NCI-H1105 (cell line): ENCODE measurements at regions not wholly inside any gene's neighbourhood (a gene's known extent, or its start where the extent isn't known, plus 50 kb on each side); places are given as distances from the start of the nearest gene placed in this dataset.
"Not testable (repeated sequence)": the region's sequence is repeated elsewhere in the genome, so short reads cannot be mapped to it uniquely, and the experiment has no call there.

Source experiments
- DNase-seq: peaks from one replicate; lab custom pipeline; 2025; lab: John Stamatoyannopoulos, UW

DNA sequence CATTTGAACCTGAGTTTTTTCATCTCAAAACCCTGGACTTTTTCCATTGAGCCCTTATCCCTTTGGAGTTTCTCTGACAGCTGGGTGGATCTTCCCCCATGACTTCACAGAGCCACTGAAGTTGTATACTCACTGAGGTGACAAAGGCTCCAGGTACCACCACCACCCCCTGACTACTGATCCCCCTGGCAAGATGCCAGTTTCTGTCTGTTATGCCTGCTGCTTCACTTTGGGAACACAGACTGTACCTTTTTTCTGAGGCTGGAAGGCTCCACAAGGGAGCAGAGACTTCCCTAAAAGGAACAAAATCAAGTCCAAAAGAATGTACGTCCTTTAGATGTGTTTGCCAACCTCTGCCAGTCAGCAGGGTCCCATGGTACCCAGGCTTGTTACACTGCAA, 160.3 kb upstream of the JADE1 start:
- no peak for DNase-seq

DNA sequence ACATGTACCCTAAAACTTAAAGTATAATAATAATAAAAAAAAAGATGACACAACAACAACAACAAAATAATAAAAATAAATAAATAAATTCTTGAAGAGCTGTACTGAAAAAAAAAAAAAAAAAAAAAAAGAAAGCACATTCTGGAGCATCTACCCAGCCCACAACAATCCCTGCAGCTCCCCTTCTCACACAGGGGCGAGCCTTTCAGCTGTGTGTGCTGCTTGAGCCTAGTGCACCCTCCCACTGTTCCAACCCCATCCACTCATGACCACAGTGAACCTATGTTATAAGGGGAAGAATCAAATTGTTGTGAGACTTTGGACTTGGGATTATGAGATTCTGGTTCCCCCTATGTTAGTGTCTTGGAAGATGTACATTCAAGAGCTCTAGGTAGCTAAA, 161.5 kb upstream of the JADE1 start:
- no peak for DNase-seq

DNA sequence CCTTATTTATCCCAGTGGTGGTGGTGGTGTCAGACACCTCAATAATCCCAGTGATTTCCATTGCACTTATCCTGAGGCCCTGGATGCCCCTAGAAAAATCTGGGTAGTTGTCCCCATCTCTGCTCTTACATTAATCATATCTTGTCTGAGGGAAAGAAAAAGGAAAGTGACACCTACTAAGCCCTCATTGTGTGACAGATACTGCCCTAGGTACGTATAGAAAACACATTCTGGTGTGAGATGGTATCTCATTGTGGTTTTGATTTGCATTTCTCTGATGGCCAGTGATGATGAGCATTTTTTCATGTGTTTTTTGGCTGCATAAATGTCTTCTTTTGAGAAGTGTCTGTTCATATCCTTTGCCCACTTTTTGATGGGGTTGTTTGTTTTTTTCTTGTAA, 162.6 kb upstream of the JADE1 start:
- not testable (repeated sequence) for DNase-seq

DNA sequence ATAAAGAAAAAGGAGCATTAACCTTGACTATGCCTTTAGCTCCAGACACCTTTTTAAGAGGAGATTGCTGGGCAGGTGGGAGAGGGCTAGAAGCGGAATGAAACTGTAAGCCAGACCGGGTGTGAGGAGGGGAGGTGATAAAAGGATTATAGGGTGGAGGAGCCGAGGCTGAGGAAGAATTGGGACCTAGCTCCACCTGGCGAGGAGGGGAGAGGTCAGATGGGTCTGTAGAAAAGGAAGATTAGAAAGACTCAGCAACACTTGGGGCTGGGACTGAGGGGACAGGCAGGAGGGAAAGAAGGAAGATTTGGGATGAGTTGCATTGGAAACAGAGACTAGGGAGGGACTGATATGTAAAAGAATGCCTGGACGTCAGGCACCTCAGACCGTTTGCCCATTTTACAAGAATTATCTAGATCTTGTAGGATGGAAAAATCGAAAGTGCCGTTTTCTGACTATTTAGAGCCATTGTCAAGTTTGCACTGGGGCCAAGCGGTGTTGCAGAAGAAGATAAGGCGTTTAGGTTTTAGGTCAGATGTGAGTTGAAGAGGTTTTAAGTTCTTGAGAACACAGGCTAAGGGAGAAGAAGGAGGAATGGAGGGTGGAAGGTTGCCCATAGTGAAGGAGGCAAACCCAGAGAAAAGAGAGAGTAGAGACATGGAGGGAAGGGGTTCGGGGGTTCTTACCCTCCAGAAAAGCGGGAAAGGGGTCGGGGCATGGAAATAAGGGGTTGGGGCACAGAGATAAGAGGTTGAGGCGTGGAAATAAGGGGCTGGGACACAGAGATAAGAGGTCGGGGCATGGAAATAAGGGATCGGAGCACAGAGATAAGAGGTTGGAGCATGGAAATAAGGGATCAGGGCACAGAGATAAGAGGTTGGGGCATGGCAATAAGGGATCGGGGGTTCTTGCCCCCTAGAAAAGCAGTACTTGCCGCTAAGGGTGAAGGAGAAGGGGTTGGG, 164.5 kb upstream of the JADE1 start:
- DNase-seq = not testable (repeated sequence)

DNA sequence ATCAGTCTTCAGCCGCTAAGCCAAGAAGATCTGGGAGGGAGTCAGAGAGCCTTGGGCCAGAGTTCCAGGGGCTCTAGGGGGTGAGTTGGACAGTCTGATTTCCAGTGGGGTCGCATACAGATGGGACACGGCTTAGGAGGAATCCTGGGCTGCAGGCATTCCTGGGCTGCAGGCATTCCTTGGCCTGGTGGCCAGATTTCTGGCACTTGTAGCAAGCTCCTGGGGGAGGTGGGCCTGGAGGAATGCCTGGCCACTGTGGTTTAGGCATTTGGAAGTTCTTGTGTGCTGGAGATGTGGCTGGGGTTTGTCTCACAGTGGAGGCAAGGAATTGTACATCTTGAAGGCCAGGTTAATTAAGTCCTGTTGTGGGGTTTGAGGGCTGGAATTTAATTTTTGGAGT, 165.4 kb upstream of the JADE1 start:
- DNase-seq = not testable (repeated sequence)

DNA sequence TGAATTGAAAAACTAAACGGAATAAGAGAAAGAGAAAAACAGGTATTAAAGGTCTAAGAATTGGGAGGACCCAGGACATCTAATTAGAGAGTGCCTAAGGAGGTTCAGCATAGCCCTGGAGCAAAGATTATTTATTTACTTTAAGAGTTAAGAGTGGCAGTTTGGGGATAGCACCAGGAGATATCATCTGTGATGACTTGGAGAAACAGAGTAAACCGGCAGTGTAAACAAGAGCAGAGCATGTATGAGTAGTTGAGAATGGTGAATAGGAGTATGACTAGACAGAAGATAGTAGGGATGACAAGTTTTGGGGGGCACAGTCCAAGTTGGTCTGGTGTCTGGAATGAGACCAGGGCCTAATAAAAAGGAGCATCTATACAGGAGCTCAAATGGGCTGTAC, 167.9 kb upstream of the JADE1 start:
- not testable (repeated sequence) for DNase-seq

DNA sequence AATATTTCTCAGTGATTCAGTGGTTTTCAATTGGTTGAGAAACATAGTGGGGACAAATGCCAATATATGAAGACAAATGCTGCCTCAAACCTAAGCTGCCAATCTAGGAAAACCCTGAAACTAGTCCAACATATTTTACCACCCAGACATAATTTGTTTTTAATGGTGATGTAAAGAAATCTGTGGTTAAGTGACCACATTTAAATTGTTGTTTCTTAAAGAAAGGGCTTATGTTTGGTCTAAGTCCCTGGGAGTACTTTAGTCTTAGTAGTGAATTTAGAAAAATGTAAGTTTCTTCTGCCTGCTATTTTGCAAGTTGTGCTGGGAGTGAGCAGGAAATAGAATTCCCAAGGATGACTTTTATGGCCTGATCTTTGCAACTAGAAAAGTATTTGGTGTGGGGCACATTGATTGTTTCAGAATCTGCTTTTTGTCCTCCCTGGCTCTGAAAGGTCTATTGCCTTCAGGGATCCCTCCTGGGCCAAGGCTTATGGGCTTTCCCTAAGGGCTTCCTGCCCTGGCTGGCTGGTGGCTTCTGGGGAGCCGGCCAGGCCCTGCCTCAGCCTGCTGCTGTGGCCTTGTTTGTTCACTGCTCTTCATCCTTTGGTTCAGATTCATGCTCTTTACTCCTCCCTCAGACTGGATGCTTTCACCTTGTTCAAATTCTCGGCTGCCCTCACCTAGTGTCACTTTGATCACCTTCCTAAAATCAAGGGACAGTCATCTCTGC, 169.8 kb upstream of the JADE1 start:
- DNase-seq = no peak

DNA sequence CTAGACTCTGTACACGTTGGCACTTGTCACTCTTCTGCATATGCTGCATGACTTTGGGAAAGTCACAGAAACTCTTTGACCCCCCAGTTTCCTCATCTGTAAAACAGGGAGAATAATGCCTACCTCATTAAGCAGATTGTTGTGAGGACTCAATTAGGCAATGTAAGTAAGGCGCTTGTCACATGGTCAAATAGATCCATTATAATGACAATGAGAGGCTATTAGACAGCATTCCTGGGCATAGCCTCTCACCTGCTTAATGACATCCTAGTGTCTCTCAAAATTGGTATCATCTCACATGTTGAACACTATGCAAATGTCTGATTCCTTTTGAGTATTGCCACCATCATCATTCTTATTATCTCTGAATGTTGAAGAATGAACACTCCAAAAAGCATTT, 172.6 kb upstream of the JADE1 start:
- no peak for DNase-seq

DNA sequence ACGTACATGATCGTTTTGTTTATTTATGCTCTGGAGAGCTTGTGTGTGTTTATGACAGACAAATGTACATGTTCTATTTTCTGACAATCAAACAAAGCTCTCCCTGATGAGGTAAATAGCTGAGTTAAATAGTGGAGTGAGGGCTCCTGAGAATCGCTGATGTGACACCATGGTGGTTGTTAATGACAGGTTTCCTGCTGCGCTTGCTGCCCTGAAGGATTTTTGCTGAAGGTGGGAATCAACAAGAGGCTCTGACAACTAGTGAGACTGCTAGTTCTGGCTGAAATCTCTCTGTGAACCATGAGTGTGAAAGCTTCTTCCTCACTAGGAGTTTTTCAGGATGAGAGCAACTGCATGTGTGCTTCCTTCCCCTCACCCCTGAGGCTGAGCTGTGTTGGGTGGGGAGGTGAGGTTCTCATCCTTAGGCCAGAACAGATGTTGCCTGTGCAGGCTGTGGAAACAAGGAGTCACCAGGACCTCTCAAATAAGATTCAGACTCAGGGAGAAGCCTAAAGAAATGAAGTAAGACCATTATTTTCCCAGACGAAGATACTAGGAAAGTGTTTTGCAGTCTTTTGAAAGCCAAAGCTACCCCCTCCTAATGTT, 173.4 kb upstream of the JADE1 start:
- DNase-seq = no peak

DNA sequence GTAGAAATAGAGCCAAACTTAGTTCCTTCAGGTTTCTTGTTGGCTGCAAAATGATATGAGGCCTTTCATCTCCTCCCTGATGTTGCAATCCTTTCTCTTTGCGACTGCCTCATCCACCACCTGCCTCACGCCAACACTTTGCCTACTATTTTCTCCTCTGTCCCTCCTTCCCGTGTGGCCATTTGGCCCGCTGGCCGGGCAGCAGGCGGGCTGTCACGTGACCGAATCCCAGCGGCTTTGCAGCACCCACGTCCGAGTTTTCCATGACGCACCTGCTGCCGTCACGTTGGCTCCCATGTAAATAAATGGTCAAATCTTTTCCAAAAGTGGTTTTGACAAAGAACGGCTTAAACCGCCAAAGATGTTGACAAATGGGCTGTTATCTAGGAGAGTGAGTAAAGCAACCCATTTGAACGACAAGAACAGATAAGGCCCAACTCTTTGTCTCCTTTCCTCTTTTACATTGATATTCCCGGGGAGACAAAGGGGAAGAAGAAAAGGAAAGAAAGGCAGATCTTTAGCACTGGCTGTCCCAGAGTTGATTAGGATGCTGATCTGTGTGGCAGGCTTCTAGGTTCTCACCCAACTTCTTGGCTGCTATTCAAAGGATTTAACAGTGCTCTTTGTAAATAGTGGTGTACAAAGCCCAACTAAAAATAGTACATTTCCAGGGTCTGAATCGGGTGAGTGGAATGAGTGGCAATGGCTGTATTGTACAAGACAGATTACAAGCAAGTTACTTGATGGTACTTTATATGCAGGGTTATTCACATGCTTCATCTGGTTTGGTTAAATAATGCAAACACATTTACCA, 174.2 kb upstream of the JADE1 start:
- DNase-seq = peak; percentile 65

DNA sequence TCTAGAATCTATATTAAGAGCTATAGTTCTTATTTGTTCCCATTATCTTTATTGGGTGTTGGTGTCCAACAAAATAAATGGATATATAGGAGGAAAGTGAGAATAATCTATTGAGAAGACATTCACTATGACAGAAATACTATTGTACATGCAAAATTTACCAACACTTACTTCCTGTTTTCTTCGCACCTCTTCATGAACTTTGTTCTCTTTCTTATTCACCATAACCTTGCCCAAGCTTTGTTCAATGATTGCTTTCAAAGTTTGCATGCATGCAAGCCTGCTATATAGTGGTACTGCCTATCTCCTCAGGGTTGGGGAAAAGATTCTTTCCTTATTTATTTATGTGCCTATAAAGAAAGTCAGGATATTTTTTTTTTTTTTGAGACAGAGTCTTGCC, 176.4 kb upstream of the JADE1 start:
- DNase-seq = no peak

DNA sequence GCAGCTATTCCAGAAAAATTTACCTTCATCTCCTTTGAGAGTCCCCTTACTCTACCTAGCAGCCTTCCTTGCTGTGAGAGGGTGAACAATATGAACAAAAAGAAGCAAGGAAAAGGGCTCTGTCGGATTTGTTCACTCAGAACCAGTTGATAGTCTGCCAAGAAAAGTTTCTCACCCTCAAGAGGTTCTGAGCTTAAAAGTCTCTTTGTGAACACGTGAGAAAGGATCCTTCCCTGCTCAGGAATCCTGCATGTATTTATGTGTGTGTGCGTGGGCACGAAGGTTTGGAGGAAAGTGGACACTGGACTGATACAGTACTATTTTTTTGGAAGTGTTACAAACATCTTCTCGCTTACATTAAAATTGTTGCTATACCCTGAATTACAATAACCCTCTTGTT, 178.6 kb upstream of the JADE1 start:
- no peak for DNase-seq

DNA sequence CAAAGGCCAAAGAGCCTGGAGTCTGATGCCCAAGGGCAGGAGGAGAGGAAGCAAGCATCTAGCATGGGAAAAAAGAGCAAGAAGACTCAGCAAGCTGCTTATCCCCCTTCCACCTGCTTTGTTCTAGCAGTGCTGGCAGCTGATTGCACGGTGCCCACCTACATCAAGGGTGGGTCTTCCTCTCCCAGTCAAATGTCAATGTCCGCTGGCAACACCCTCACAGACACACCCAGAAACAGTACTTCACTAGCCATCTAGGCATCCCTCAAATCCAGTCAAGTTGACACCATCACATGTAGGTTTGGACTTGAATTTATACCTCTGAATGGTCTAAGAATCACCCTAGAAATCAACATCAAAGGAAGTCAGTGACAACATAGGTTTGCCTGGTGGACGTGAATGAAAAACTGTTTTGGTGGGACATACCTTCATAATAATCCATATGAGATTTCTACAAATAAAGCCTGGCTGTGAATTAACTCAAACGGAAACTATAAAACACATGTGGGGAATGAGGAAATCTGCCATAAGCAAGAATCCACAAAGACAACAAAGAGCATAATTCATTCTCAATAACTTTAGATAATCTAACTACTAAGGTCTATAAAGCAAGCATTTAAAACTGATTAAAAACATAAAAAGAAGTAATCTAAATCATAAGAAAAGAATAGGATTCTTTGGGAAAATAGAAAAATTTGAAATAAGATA, 185.8 kb upstream of the JADE1 start:
- no peak for DNase-seq

DNA sequence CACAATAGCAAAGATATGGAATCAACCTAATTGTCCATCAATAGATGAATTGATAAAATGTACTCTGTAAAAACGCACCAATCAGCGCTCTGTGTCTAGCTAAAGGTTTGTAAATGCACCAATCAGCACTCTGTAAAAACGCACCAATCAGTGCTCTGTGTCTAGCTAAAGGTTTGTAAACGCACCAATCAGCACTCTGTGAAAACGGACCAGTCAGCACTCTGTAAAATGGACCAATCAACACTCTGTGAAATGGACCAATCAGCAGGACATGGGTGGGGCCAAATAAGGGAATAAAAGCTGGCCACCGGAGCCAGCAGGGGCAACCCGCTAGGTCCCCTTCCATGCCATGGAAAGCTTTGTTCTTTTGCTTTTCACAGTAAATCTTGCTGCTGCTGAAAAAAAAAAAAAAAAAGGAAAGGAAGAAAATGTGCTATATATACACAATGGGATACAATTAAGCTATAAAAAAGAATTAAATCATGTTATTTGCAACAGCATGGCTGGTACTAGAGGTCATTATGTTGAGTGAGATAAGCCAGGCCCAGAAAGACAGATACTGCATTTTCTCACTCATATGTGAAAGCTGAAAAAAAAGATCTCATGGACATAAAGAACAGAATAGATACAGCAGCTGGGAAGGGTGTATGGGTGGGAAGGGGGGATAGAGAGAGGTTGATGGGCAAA, 189.1 kb upstream of the JADE1 start:
- not testable (repeated sequence) for DNase-seq

DNA sequence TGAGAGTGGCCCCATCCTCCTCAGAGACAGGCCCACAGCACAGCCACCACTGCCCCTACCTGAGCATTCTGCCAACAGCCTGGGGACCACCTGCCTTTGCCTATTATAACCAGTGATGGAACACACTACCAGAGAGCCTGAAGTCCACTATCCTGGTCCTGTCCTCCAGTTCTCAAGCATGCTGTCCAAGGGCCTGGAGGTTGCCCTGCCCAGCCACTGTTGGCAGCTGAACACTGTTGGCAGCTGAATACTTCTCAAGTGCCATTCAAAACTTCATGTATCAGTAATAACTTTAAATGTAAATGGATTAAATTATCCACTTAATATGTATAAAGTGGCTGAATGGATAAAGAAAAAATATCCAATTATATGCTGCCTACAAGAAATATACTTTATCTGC, 194.3 kb upstream of the JADE1 start:
- no peak for DNase-seq

DNA sequence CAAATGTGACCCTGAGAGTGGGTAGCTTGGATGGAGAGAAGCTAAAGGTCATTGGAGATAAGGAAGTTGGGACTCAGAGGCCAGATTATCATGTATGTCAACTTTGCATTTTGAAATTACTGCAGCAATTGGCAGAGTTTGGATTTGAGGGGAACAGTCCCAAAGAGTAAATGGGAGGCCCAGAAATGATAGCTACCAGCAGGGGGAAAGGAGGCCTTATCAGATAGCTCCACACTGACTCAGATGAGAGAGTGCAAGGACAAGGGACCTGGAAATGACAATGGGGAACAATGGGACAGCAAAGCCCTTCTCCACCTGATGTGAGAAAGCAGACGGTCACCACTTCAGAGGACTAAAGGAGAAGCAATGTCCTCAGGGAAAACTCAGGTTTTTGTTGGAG, 201.5 kb upstream of the JADE1 start:
- DNase-seq = no peak

DNA sequence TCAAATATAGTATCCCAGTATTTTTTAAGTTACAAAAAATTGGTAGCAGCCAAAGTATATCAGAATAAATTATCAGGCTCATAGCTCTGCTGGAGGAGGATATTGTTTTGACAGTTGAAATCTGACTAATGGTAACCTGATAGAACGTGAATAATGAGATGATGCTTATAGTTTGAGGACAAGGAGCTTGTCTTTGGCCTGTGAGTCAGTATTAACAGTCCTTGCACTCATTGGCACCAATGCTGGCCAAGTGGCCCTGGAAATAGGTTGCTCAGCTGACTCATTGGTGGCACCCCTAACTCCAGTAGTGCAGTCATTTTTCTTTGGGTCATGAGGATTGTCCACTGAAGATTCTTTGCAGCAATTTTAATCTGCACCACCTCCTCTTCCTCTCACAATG, 203.3 kb upstream of the JADE1 start:
- no peak for DNase-seq

DNA sequence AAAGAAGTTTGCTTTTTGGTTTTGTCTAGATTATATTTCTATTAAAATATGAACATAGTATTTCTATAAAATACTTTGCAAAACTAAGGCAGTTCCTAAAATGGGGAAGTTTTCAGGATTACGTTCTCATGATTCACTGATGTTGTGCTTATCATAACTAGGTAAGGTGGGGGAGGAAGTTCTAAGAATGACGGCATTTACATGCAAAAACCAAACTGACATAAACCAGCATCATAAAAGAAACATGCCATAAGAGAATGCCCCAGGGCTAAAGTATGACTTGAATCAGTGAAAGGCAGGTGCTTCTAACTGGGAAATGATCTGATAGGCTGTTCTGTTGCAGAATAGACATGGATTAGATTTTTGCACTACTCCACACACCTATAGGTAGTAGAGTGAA, 204.7 kb upstream of the JADE1 start:
- no peak for DNase-seq

DNA sequence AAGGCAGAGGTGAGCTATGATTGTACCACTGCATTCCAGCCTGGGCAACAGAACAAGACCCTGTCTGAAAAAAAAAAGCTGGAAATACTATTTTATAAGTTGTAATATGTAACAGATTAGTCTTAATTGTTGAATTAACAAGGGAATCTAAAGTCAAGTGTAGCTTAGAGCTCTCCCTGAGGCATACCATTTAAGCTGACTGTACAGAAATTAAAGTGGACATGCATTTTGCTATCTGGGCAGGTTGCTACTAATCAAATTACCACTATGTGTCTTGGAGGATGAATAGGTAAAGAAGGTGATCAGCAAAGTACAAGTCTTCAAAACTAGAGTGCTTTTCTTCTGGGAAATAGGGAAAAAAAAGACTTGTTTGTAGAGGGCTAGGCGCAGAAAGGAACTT, 205.3 kb upstream of the JADE1 start:
- DNase-seq = no peak

DNA sequence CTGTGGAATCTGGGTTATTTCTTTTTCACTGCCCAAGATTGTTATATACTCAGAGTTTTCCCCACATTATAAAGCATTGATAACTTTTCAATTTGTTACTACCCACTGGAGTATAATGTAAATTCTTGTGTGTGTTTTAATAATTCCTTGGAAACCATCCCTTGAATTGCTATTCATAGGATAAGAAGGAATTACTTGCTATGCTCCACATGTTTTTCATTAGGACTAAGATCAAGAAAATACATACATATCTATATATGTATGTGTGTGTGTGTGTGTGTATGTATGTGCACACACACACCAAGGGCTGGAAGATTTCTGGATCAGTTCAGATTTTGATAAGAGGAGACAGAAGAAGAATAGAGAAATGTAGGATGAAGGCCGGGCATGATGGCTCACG, 206.4 kb upstream of the JADE1 start:
- no peak for DNase-seq
